ENCODE measurements at regions not wholly inside any gene's neighbourhood (a gene's known extent, or its start where the extent isn't known, plus 50 kb on each side); places are given as distances from the start of the nearest gene placed in this dataset.

GRCh38 chr4:24164797-24165196, 274.9 kb upstream of the PPARGC1A start:
- no peak for DNase-seq (ENCODE audit: low spot score)

- DNase-seq (ENCODE audit: low spot score), result no peak
These were observed 274.3 kb upstream of the PPARGC1A start for GRCh38 chr4:24164054-24164693.

GRCh38 chr4:24163314-24163713, 273.5 kb upstream of the PPARGC1A start:
- DNase-seq (ENCODE audit: low spot score), result no peak

- DNase-seq (ENCODE audit: low spot score), result no peak
These were observed 270.5 kb upstream of the PPARGC1A start for GRCh38 chr4:24160358-24160757.

GRCh38 chr4:24158031-24158430, 268.2 kb upstream of the PPARGC1A start:
- DNase-seq (ENCODE audit: low spot score), result no peak

- no peak for DNase-seq (ENCODE audit: low spot score)
These were observed 260.2 kb upstream of the PPARGC1A start for GRCh38 chr4:24150034-24150433.

- DNase-seq (ENCODE audit: low spot score), result no peak
These were observed 256.3 kb upstream of the PPARGC1A start for GRCh38 chr4:24146127-24146526.

GRCh38 chr4:24145591-24145990, 255.7 kb upstream of the PPARGC1A start:
- DNase-seq (ENCODE audit: low spot score), result no peak

- DNase-seq (ENCODE audit: low spot score), result no peak
These were observed 254.5 kb upstream of the PPARGC1A start for GRCh38 chr4:24144381-24144780.

GRCh38 chr4:24143741-24144140, 253.9 kb upstream of the PPARGC1A start:
- no peak for DNase-seq (ENCODE audit: low spot score)

- no peak for DNase-seq (ENCODE audit: low spot score)
These were observed 252.0 kb upstream of the PPARGC1A start for GRCh38 chr4:24141836-24142235.

- no peak for DNase-seq (ENCODE audit: low spot score)
These were observed 251.0 kb upstream of the PPARGC1A start for GRCh38 chr4:24140892-24141291.

- DNase-seq (ENCODE audit: low spot score), result peak; percentile 43
These were observed 248.1 kb upstream of the PPARGC1A start for GRCh38 chr4:24137671-24138601.

- no peak for DNase-seq (ENCODE audit: low spot score)
These were observed 242.3 kb upstream of the PPARGC1A start for GRCh38 chr4:24131954-24132673.

- no peak for DNase-seq (ENCODE audit: low spot score)
These were observed 240.8 kb upstream of the PPARGC1A start for GRCh38 chr4:24130637-24131036.

- no peak for DNase-seq (ENCODE audit: low spot score)
These were observed 236.9 kb upstream of the PPARGC1A start for GRCh38 chr4:24126776-24127175.

- DNase-seq (ENCODE audit: low spot score), result no peak
These were observed 231.7 kb upstream of the PPARGC1A start for GRCh38 chr4:24121395-24122175.

- DNase-seq (ENCODE audit: low spot score), result peak; percentile 2
These were observed 228.1 kb upstream of the PPARGC1A start for GRCh38 chr4:24117975-24118374.

GRCh38 chr4:24116107-24116506, 226.3 kb upstream of the PPARGC1A start:
- no peak for DNase-seq (ENCODE audit: low spot score)

GRCh38 chr4:24114919-24115500, 225.2 kb upstream of the PPARGC1A start:
- no peak for DNase-seq (ENCODE audit: low spot score)

- DNase-seq (ENCODE audit: low spot score), result no peak
These were observed 224.6 kb upstream of the PPARGC1A start for GRCh38 chr4:24114444-24114843.
